ENCODE measurements at regions not wholly inside any gene's neighbourhood (a gene's known extent, or its start where the extent isn't known, plus 50 kb on each side); places are given as distances from the start of the nearest gene placed in this dataset.

DNA sequence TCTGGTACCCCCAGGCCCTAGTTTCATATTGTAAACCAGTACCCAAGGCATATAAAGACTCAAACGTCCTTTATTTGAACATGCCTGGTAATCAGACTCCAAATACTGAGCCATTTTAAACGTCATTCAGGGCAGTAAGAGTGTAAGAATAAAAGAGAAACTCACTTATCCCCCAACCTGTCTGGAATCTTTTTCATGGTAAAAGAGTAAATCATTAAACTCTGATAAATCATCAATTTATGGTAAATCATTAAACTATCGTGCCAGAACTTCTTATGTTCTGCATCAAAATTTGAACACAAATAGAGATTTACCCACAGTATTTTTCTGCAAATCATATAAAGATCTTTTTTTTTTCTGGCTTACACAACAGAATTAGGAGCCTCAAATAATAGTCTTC, 734.3 kb upstream of the POT1 start:
- H3K9me3 ChIP-seq = no peaks in the 10 kb centered on the region
- intact Hi-C loops (cut with DNase I; ENCODE audit: low total_unique reads) = no loop called here
- no peaks in the 10 kb centered on the region for H3K4me1 ChIP-seq
- no peak overlapping the region for H3K4me3 ChIP-seq
- no peak for TF ChIP-seq POLR2A (IDR thresholded peaks at IDR 0.05)
- TF ChIP-seq, protein P1, sequence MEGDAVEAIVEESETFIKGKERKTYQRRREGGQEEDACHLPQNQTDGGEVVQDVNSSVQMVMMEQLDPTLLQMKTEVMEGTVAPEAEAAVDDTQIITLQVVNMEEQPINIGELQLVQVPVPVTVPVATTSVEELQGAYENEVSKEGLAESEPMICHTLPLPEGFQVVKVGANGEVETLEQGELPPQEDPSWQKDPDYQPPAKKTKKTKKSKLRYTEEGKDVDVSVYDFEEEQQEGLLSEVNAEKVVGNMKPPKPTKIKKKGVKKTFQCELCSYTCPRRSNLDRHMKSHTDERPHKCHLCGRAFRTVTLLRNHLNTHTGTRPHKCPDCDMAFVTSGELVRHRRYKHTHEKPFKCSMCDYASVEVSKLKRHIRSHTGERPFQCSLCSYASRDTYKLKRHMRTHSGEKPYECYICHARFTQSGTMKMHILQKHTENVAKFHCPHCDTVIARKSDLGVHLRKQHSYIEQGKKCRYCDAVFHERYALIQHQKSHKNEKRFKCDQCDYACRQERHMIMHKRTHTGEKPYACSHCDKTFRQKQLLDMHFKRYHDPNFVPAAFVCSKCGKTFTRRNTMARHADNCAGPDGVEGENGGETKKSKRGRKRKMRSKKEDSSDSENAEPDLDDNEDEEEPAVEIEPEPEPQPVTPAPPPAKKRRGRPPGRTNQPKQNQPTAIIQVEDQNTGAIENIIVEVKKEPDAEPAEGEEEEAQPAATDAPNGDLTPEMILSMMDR (IDR thresholded peaks at IDR 0.05) = no peak
- WGBS, 2 donors = 61 to 80% methylated on average over 3 of the region's 3 CpGs
- no peak overlapping the region for H3K27ac ChIP-seq
- DNase-seq = no peak
- no peaks in the 10 kb centered on the region for H3K27me3 ChIP-seq
- H3K36me3 ChIP-seq (ENCODE audit: low read depth, missing control alignments) = no peaks in the 10 kb centered on the region

DNA sequence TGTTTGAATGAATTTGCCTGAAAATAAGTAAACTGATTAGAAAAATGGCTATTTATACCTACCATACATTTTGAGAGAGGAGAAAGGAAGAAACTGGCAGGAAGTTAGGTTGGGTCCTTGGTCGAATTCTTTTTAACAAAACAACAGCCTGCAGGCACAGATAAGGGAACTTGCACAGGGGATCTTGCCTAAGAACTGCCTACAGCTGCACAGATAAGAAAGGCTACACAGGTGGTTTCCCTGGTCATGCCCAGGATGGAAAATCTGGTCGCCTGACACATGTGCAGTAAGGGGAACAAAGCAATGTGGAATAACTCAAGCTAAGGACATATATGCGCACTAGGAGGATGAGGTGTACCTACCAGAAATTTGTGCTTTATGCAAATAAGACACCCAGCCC, 732.1 kb upstream of the POT1 start:
- no peak for TF ChIP-seq POLR2A (IDR thresholded peaks at IDR 0.05)
- TF ChIP-seq, protein P1 (IDR thresholded peaks at IDR 0.05) = no peak
- Histone ChIP-seq H3K27me3 (no peaks in the 10 kb centered on the region), H3K4me3 (no peak overlapping the region), H3K36me3 (ENCODE audit: low read depth, missing control alignments) (no peaks in the 10 kb centered on the region), H3K4me1 (no peaks in the 10 kb centered on the region), H3K9me3 (no peaks in the 10 kb centered on the region), H3K27ac (no peak overlapping the region)
- DNase-seq = no peak
- intact Hi-C loops (cut with DNase I; ENCODE audit: low total_unique reads) = no loop called here
- WGBS, 2 donors = 57 to 74% methylated on average over 3 of the region's 3 CpGs

DNA sequence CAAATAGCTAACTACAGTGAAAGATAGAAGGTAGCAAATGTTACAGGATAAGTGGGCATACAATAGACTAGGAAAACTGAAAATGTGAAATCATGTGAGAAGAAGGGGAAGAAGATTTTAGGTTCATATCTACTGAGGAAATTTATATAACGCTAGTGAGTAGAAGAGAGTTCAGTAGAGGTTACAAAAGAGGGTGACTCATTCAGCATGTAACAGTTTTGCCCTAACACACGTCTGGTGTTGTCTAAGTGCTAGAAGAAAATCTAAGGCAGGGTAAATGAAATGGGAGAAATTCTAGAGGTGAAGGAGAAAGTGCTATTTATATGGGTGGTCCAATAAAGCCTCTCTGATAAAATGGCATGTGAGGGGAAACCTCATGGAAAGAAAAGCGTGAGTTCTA, 731.4 kb upstream of the POT1 start:
- Histone ChIP-seq H3K4me1 (no peaks in the 10 kb centered on the region), H3K9me3 (no peaks in the 10 kb centered on the region), H3K4me3 (no peak overlapping the region), H3K36me3 (ENCODE audit: low read depth, missing control alignments) (no peaks in the 10 kb centered on the region), H3K27ac (no peak overlapping the region), H3K27me3 (no peaks in the 10 kb centered on the region)
- no peak for TF ChIP-seq POLR2A (IDR thresholded peaks at IDR 0.05)
- TF ChIP-seq, protein P1 (IDR thresholded peaks at IDR 0.05) = no peak
- intact Hi-C loops (cut with DNase I; ENCODE audit: low total_unique reads) = no loop called here
- DNase-seq = no peak
- WGBS, 2 donors = 75 to 86% methylated on average over 3 of the region's 3 CpGs

DNA sequence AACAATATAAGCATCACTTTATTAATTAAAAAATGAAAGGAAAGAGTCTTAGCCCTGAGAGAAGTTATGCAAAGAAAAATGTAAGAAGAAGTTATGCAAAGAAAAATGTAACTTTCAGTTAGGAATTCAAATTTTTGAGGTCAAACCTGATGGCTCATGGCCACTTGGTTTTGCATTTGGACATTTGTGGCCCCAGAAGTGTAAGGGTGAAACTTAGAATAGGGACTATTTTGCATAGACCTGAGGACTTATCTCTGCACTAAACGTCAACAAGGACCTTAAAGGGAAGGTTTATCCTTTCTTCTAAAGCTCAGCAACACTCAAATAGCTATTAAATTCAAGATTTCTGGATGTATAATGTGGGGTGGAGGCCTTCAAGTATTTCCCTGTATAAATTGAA, 724.5 kb upstream of the POT1 start:
- intact Hi-C loops (cut with DNase I; ENCODE audit: low total_unique reads) = no loop called here
- no peaks in the 10 kb centered on the region for H3K4me1 ChIP-seq
- TF ChIP-seq, protein P1 (IDR thresholded peaks at IDR 0.05) = no peak
- TF ChIP-seq POLR2A (IDR thresholded peaks at IDR 0.05) = no peak
- WGBS, 2 donors = 75 to 76% methylated on average over 1 of the region's 1 CpG
- no peak overlapping the region for H3K27ac ChIP-seq
- no peak for DNase-seq
- no peak overlapping the region for H3K4me3 ChIP-seq
- no peaks in the 10 kb centered on the region for H3K9me3 ChIP-seq
- no peaks in the 10 kb centered on the region for H3K27me3 ChIP-seq
- H3K36me3 ChIP-seq (ENCODE audit: low read depth, missing control alignments) = no peaks in the 10 kb centered on the region

DNA sequence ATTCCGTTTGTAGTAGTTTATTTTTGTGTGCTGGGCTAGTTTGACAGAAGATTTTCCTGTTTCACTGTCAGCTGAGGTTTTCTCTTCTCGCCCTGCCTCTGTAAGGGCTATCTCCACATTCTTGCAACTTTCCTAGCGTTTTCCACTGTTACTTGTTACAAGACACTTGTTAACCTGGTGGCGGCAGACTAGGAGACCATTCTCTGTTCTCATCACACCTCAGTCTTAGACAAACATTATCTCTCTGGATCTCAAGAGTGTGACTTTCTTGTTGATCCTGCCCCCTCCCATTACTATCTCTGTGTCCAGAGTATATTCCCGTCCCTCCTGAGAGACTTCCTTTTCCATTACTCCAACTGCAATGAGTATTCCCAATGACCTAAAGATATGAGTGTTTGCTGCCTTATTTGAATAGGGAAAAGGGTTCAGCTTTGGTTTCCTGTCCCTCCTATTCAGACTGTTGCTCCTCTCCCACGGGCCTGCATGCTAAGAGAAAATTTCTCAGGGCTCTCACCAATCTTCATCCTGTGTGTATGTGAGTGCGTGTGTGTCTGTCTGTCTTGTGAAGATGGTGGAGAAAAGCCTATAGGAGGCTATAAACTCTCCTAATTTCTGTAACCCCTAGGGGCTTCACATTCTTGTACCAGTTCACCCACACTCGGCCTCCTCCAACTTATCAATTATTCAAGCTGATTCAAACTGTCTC, 722.4 kb upstream of the POT1 start:
- no peaks in the 10 kb centered on the region for H3K9me3 ChIP-seq
- no peak for DNase-seq
- intact Hi-C loops (cut with DNase I; ENCODE audit: low total_unique reads) = no loop called here

More for the DNA sequence above, 722.4 kb upstream of the POT1 start:
- no peaks in the 10 kb centered on the region for H3K4me1 ChIP-seq
- TF ChIP-seq POLR2A (IDR thresholded peaks at IDR 0.05) = no peak
- TF ChIP-seq, protein P1 (IDR thresholded peaks at IDR 0.05) = no peak
- 70 to 75% methylated on average over 8 of the region's 8 CpGs for WGBS, 2 donors
- H3K27me3 ChIP-seq = no peaks in the 10 kb centered on the region
- no peak overlapping the region for H3K4me3 ChIP-seq
- no peak overlapping the region for H3K27ac ChIP-seq
- no peaks in the 10 kb centered on the region for H3K36me3 ChIP-seq (ENCODE audit: low read depth, missing control alignments)

All from testis (tissue), 2 donors.